ENCODE measurements at regions not wholly inside any gene's neighbourhood (a gene's known extent, or its start where the extent isn't known, plus 50 kb on each side); places are given as distances from the start of the nearest gene placed in this dataset.

- no peak for DNase-seq (ENCODE audit: low read depth)
- no peak for TF ChIP-seq CTCF (IDR thresholded peaks at IDR 0.05; ENCODE audit: insufficient read depth, low read length, poor library complexity, severe bottlenecking)
- Histone ChIP-seq H3K27me3 (ENCODE audit: control insufficient read depth, insufficient read depth, low read length) (no peaks in the 10 kb centered on the region), H3K36me3 (ENCODE audit: control insufficient read depth, insufficient read depth, low read length) (peaks cover 1% of the 10 kb centered on the region), H3K4me3 (ENCODE audit: low read depth, low read length) (no peak overlapping the region)
Observed at GRCh38 chr22:25351631-25352293, 132.3 kb downstream of the CRYBB2 start.

- peaks cover 1% of the 10 kb centered on the region for H3K36me3 ChIP-seq (ENCODE audit: control insufficient read depth, insufficient read depth, low read length)
- DNase-seq (ENCODE audit: low read depth): no peak
- no peaks in the 10 kb centered on the region for H3K27me3 ChIP-seq (ENCODE audit: control insufficient read depth, insufficient read depth, low read length)
- no peak overlapping the region for H3K4me3 ChIP-seq (ENCODE audit: low read depth, low read length)
- TF ChIP-seq CTCF (IDR thresholded peaks at IDR 0.05; ENCODE audit: insufficient read depth, low read length, poor library complexity, severe bottlenecking): no peak
Observed at GRCh38 chr22:25352294-25352680, 132.8 kb downstream of the CRYBB2 start.

- DNase-seq (ENCODE audit: low read depth): no peak
- Histone ChIP-seq H3K27me3 (ENCODE audit: control insufficient read depth, insufficient read depth, low read length) (no peaks in the 10 kb centered on the region), H3K36me3 (ENCODE audit: control insufficient read depth, insufficient read depth, low read length) (peaks cover 3% of the 10 kb centered on the region), H3K4me3 (ENCODE audit: low read depth, low read length) (no peak overlapping the region)
- TF ChIP-seq CTCF (IDR thresholded peaks at IDR 0.05; ENCODE audit: insufficient read depth, low read length, poor library complexity, severe bottlenecking): no peak
Observed at GRCh38 chr22:25353516-25354445, 134.3 kb downstream of the CRYBB2 start.

- H3K36me3 ChIP-seq (ENCODE audit: control insufficient read depth, insufficient read depth, low read length): peaks cover 3% of the 10 kb centered on the region
- H3K27me3 ChIP-seq (ENCODE audit: control insufficient read depth, insufficient read depth, low read length): no peaks in the 10 kb centered on the region
- no peak for DNase-seq (ENCODE audit: low read depth)
- no peak for TF ChIP-seq CTCF (IDR thresholded peaks at IDR 0.05; ENCODE audit: insufficient read depth, low read length, poor library complexity, severe bottlenecking)
- H3K4me3 ChIP-seq (ENCODE audit: low read depth, low read length): no peak overlapping the region
Observed at GRCh38 chr22:25354456-25354855, 135.0 kb downstream of the CRYBB2 start.

GRCh38 chr22:25357132-25357455 is 137.7 kb downstream of the CRYBB2 start:
- Histone ChIP-seq H3K27me3 (ENCODE audit: control insufficient read depth, insufficient read depth, low read length) (no peaks in the 10 kb centered on the region), H3K4me3 (ENCODE audit: low read depth, low read length) (no peak overlapping the region), H3K36me3 (ENCODE audit: control insufficient read depth, insufficient read depth, low read length) (peaks cover 7% of the 10 kb centered on the region)
- TF ChIP-seq CTCF (IDR thresholded peaks at IDR 0.05; ENCODE audit: insufficient read depth, low read length, poor library complexity, severe bottlenecking): no peak
- no peak for DNase-seq (ENCODE audit: low read depth)

Data from kidney epithelial cell (primary cell).